Activated CD4-positive, alpha-beta memory T cell treated with anti-CD3 and anti-CD28 coated beads for 36 hours (primary cell): ENCODE measurements at regions not wholly inside any gene's neighbourhood (a gene's known extent, or its start where the extent isn't known, plus 50 kb on each side); places are given as distances from the start of the nearest gene placed in this dataset.
"Not testable (repeated sequence)": the region's sequence is repeated elsewhere in the genome, so short reads cannot be mapped to it uniquely, and the experiment has no call there.

ENCODE experiments used
- CTCF ChIA-PET: fragments of 350-600 bp; sonication (Branson Sonifier 250); formaldehyde crosslinking; loops from one replicate; lab custom pipeline; 2021; ENCODE audit warnings: antibody characterized with exemption, inconsistent platforms; lab: Charles Lee
- POLR2A ChIA-PET: fragments of 350-600 bp; sonication (Branson Sonifier 250); formaldehyde crosslinking; loops from one replicate; lab custom pipeline; 2021; ENCODE audit warnings: antibody characterized with exemption; lab: Charles Lee
- DNase-seq: peaks from one replicate; pipeline ENCODE4 v3.0.0-alpha.2; 2020
- H3K27ac Mint-ChIP-seq: one replicate; pipeline ENCODE4 v1.8.0; 2021; ENCODE audit warnings: mixed read lengths
- H3K27me3 Mint-ChIP-seq: one replicate; pipeline ENCODE4 v1.8.0; 2021; ENCODE audit warnings: mixed read lengths
- H3K36me3 Mint-ChIP-seq: one replicate; pipeline ENCODE4 v1.8.0; 2021; ENCODE audit warnings: mixed read lengths
- H3K4me1 Mint-ChIP-seq: one replicate; pipeline ENCODE4 v1.8.0; 2021; ENCODE audit warnings: low read depth, mixed read lengths
- H3K4me3 Mint-ChIP-seq: one replicate; pipeline ENCODE4 v1.8.0; 2021; ENCODE audit warnings: mild to moderate bottlenecking, mixed read lengths
- H3K9me3 Mint-ChIP-seq: one replicate; pipeline ENCODE4 v1.8.0; 2021; ENCODE audit warnings: mixed read lengths
- intact Hi-C: fragments of 100-400 bp; cut with micrococcal nuclease; formaldehyde crosslinking; loops from one replicate; pipeline ENCODE4 v1.15.1; 2023

GRCh38 chr13:79901336-79901735 lies 420.4 kb downstream of the NDFIP2 start:
- H3K27me3 Mint-ChIP-seq: no peaks in the 10 kb centered on the region
- CTCF ChIA-PET: no interaction called here
- intact Hi-C loops: no loop called here
- H3K27ac Mint-ChIP-seq: no peak overlapping the region
- no peaks in the 10 kb centered on the region for H3K9me3 Mint-ChIP-seq
- H3K4me1 Mint-ChIP-seq: no peaks in the 10 kb centered on the region
- H3K4me3 Mint-ChIP-seq: no peak overlapping the region
- POLR2A ChIA-PET: interaction anchor here (0.5 kb wide), 1 partner anchor 98 kb away, joined by 3 read pairs; no protein-coding TSS in a partner anchor
- no peaks in the 10 kb centered on the region for H3K36me3 Mint-ChIP-seq
- DNase-seq: no peak

GRCh38 chr13:79900356-79900755 lies 419.4 kb downstream of the NDFIP2 start:
- Mint-ChIP-seq H3K4me3 (no peak overlapping the region), H3K9me3 (no peaks in the 10 kb centered on the region), H3K36me3 (no peaks in the 10 kb centered on the region), H3K27ac (no peak overlapping the region), H3K4me1 (no peaks in the 10 kb centered on the region), H3K27me3 (no peaks in the 10 kb centered on the region)
- POLR2A ChIA-PET: no interaction called here
- CTCF ChIA-PET: no interaction called here
- DNase-seq: no peak
- intact Hi-C loops: no loop called here

- H3K27me3 Mint-ChIP-seq: no peaks in the 10 kb centered on the region
- H3K27ac Mint-ChIP-seq: no peak overlapping the region
- POLR2A ChIA-PET: no interaction called here
- no peak for DNase-seq
- H3K9me3 Mint-ChIP-seq: no peaks in the 10 kb centered on the region
- no peak overlapping the region for H3K4me3 Mint-ChIP-seq
- no peaks in the 10 kb centered on the region for H3K4me1 Mint-ChIP-seq
- intact Hi-C loops: no loop called here
- CTCF ChIA-PET: no interaction called here
- no peaks in the 10 kb centered on the region for H3K36me3 Mint-ChIP-seq
Measured at GRCh38 chr13:79898996-79899395, 418.0 kb downstream of the NDFIP2 start.

- no peak overlapping the region for H3K4me3 Mint-ChIP-seq
- H3K36me3 Mint-ChIP-seq: no peaks in the 10 kb centered on the region
- no peak for DNase-seq
- H3K27me3 Mint-ChIP-seq: no peaks in the 10 kb centered on the region
- ChIA-PET POLR2A (no interaction called here), CTCF (no interaction called here)
- H3K9me3 Mint-ChIP-seq: no peaks in the 10 kb centered on the region
- H3K27ac Mint-ChIP-seq: no peak overlapping the region
- intact Hi-C loops: no loop called here
- no peaks in the 10 kb centered on the region for H3K4me1 Mint-ChIP-seq
Measured at GRCh38 chr13:79898202-79898826, 417.4 kb downstream of the NDFIP2 start.

GRCh38 chr13:79896851-79897250 lies 415.9 kb downstream of the NDFIP2 start:
- POLR2A ChIA-PET: no interaction called here
- H3K36me3 Mint-ChIP-seq: no peaks in the 10 kb centered on the region
- CTCF ChIA-PET: no interaction called here

GRCh38 chr13:79895416-79895815 lies 414.5 kb downstream of the NDFIP2 start:
- H3K27ac Mint-ChIP-seq: no peak overlapping the region
- H3K4me3 Mint-ChIP-seq: no peak overlapping the region
- no peaks in the 10 kb centered on the region for H3K4me1 Mint-ChIP-seq
- H3K27me3 Mint-ChIP-seq: no peaks in the 10 kb centered on the region
- peaks cover 2% of the 10 kb centered on the region for H3K9me3 Mint-ChIP-seq
- H3K36me3 Mint-ChIP-seq: no peaks in the 10 kb centered on the region
- ChIA-PET CTCF (no interaction called here), POLR2A (no interaction called here)
- intact Hi-C loops: no loop called here
- no peak for DNase-seq

More at GRCh38 chr13:79896851-79897250, 415.9 kb downstream of the NDFIP2 start:
- H3K9me3 Mint-ChIP-seq: no peaks in the 10 kb centered on the region
- H3K27me3 Mint-ChIP-seq: no peaks in the 10 kb centered on the region
- intact Hi-C loops: no loop called here
- no peak overlapping the region for H3K27ac Mint-ChIP-seq
- no peak for DNase-seq
- no peak overlapping the region for H3K4me3 Mint-ChIP-seq
- H3K4me1 Mint-ChIP-seq: no peaks in the 10 kb centered on the region

GRCh38 chr13:79887278-79887677 lies 406.3 kb downstream of the NDFIP2 start:
- H3K4me3 Mint-ChIP-seq, DNase-seq, H3K27ac Mint-ChIP-seq, CTCF ChIA-PET, H3K9me3 Mint-ChIP-seq, H3K4me1 Mint-ChIP-seq, H3K36me3 Mint-ChIP-seq, intact Hi-C loops, POLR2A ChIA-PET, H3K27me3 Mint-ChIP-seq: not testable (repeated sequence)

- Mint-ChIP-seq H3K4me3 (no peak overlapping the region), H3K27ac (no peak overlapping the region), H3K9me3 (peaks cover 8% of the 10 kb centered on the region), H3K36me3 (no peaks in the 10 kb centered on the region), H3K27me3 (no peaks in the 10 kb centered on the region), H3K4me1 (no peaks in the 10 kb centered on the region)
- ChIA-PET CTCF (no interaction called here), POLR2A (no interaction called here)
- intact Hi-C loops: no loop called here
- DNase-seq: no peak
Measured at GRCh38 chr13:79886601-79887000, 405.6 kb downstream of the NDFIP2 start.

GRCh38 chr13:79884890-79885289 lies 403.9 kb downstream of the NDFIP2 start:
- ChIA-PET CTCF (no interaction called here), POLR2A (no interaction called here)
- Mint-ChIP-seq H3K4me1 (no peaks in the 10 kb centered on the region), H3K4me3 (no peak overlapping the region), H3K9me3 (peaks cover 5% of the 10 kb centered on the region), H3K27me3 (no peaks in the 10 kb centered on the region), H3K36me3 (no peaks in the 10 kb centered on the region), H3K27ac (no peak overlapping the region)
- intact Hi-C loops: no loop called here
- no peak for DNase-seq

GRCh38 chr13:79883216-79883615 lies 402.3 kb downstream of the NDFIP2 start:
- Mint-ChIP-seq H3K4me1 (no peaks in the 10 kb centered on the region), H3K9me3 (no peaks in the 10 kb centered on the region), H3K27me3 (no peaks in the 10 kb centered on the region), H3K27ac (no peak overlapping the region), H3K36me3 (no peaks in the 10 kb centered on the region), H3K4me3 (no peak overlapping the region)
- intact Hi-C loops: no loop called here
- CTCF ChIA-PET: no interaction called here
- POLR2A ChIA-PET: no interaction called here
- DNase-seq: no peak

GRCh38 chr13:79880818-79881217 lies 399.9 kb downstream of the NDFIP2 start:
- intact Hi-C loops: no loop called here

GRCh38 chr13:79874396-79875360 lies 393.7 kb downstream of the NDFIP2 start:
- Mint-ChIP-seq H3K27ac (no peak overlapping the region), H3K9me3 (no peaks in the 10 kb centered on the region), H3K36me3 (no peaks in the 10 kb centered on the region), H3K4me3 (no peak overlapping the region), H3K27me3 (no peaks in the 10 kb centered on the region), H3K4me1 (no peaks in the 10 kb centered on the region)
- intact Hi-C loops: no loop called here
- ChIA-PET POLR2A (no interaction called here), CTCF (no interaction called here)
- no peak for DNase-seq

More at GRCh38 chr13:79880818-79881217, 399.9 kb downstream of the NDFIP2 start:
- Mint-ChIP-seq H3K27me3 (no peaks in the 10 kb centered on the region), H3K4me3 (no peak overlapping the region), H3K27ac (no peak overlapping the region), H3K9me3 (no peaks in the 10 kb centered on the region), H3K4me1 (no peaks in the 10 kb centered on the region), H3K36me3 (no peaks in the 10 kb centered on the region)
- no peak for DNase-seq
- POLR2A ChIA-PET: no interaction called here
- CTCF ChIA-PET: no interaction called here
